SH-SY5Y (cell line): ENCODE measurements at regions not wholly inside any gene's neighbourhood (a gene's known extent, or its start where the extent isn't known, plus 50 kb on each side); places are given as distances from the start of the nearest gene placed in this dataset.

Source experiments
- GATA2 ChIP-seq: IDR thresholded peaks from 2 replicates; pipeline ENCODE4 v1.6.1; 2011; ENCODE audit warnings: mild to moderate bottlenecking, low read depth, low read length
- GATA3 ChIP-seq: IDR thresholded peaks from 2 replicates; pipeline ENCODE4 v1.6.1; 2011; ENCODE audit warnings: low read depth, mild to moderate bottlenecking, low read length, moderate library complexity

GRCh38 chr1:200471739-200472138 is 61.9 kb upstream of the ZNF281 start:
- no peak for TF ChIP-seq GATA2
- TF ChIP-seq GATA3, result no peak

GRCh38 chr1:200468264-200469001 is 58.6 kb upstream of the ZNF281 start:
- TF ChIP-seq GATA3, result no peak
- TF ChIP-seq GATA2, result no peak

GRCh38 chr1:200464784-200465400 is 55.1 kb upstream of the ZNF281 start:
- TF ChIP-seq GATA3 (no peak), GATA2 (0 out of 2 replicates have a peak, but pooled peaks have one; percentile 34)
